ENCODE measurements at regions not wholly inside any gene's neighbourhood (a gene's known extent, or its start where the extent isn't known, plus 50 kb on each side); places are given as distances from the start of the nearest gene placed in this dataset.

- Mint-ChIP-seq H3K27ac (ENCODE audit: unreplicated experiment) (no peak overlapping the region), H3K9me3 (ENCODE audit: unreplicated experiment) (no peaks in the 10 kb centered on the region), H3K4me3 (ENCODE audit: unreplicated experiment) (no peak overlapping the region), H3K4me1 (ENCODE audit: unreplicated experiment) (no peaks in the 10 kb centered on the region), H3K36me3 (ENCODE audit: unreplicated experiment) (no peaks in the 10 kb centered on the region), H3K27me3 (ENCODE audit: unreplicated experiment) (no peaks in the 10 kb centered on the region)
- no peak for DNase-seq (ENCODE audit: extremely low spot score, unreplicated experiment)
- no peak for TF ChIP-seq CTCF (IDR thresholded peaks at IDR 0.05)
Measured at GRCh38 chr3:102802819-102803420, 368.1 kb downstream of the ZPLD1 start.

- TF ChIP-seq CTCF (IDR thresholded peaks at IDR 0.05), result no peak
- peaks cover 6% of the 10 kb centered on the region for H3K27me3 Mint-ChIP-seq (ENCODE audit: unreplicated experiment)
- no peak for DNase-seq (ENCODE audit: extremely low spot score, unreplicated experiment)
- no peaks in the 10 kb centered on the region for H3K36me3 Mint-ChIP-seq (ENCODE audit: unreplicated experiment)
- no peak overlapping the region for H3K27ac Mint-ChIP-seq (ENCODE audit: unreplicated experiment)
- H3K4me1 Mint-ChIP-seq (ENCODE audit: unreplicated experiment), result no peaks in the 10 kb centered on the region
- no peaks in the 10 kb centered on the region for H3K9me3 Mint-ChIP-seq (ENCODE audit: unreplicated experiment)
- no peak overlapping the region for H3K4me3 Mint-ChIP-seq (ENCODE audit: unreplicated experiment)
Measured at GRCh38 chr3:102810937-102811336, 376.1 kb downstream of the ZPLD1 start.

- no peaks in the 10 kb centered on the region for H3K4me1 Mint-ChIP-seq (ENCODE audit: unreplicated experiment)
- no peak overlapping the region for H3K27ac Mint-ChIP-seq (ENCODE audit: unreplicated experiment)
- H3K9me3 Mint-ChIP-seq (ENCODE audit: unreplicated experiment), result no peaks in the 10 kb centered on the region
- TF ChIP-seq CTCF (IDR thresholded peaks at IDR 0.05), result no peak
- no peak overlapping the region for H3K4me3 Mint-ChIP-seq (ENCODE audit: unreplicated experiment)
- no peaks in the 10 kb centered on the region for H3K36me3 Mint-ChIP-seq (ENCODE audit: unreplicated experiment)
- no peaks in the 10 kb centered on the region for H3K27me3 Mint-ChIP-seq (ENCODE audit: unreplicated experiment)
- no peak for DNase-seq (ENCODE audit: extremely low spot score, unreplicated experiment)
Measured at GRCh38 chr3:102826636-102827035, 391.8 kb downstream of the ZPLD1 start.

- Mint-ChIP-seq H3K4me3 (ENCODE audit: unreplicated experiment) (no peak overlapping the region), H3K36me3 (ENCODE audit: unreplicated experiment) (no peaks in the 10 kb centered on the region), H3K4me1 (ENCODE audit: unreplicated experiment) (no peaks in the 10 kb centered on the region), H3K9me3 (ENCODE audit: unreplicated experiment) (no peaks in the 10 kb centered on the region), H3K27me3 (ENCODE audit: unreplicated experiment) (no peaks in the 10 kb centered on the region), H3K27ac (ENCODE audit: unreplicated experiment) (no peak overlapping the region)
- DNase-seq (ENCODE audit: extremely low spot score, unreplicated experiment), result no peak
- TF ChIP-seq CTCF (IDR thresholded peaks at IDR 0.05), result no peak
Measured at GRCh38 chr3:102827386-102827785, 392.6 kb downstream of the ZPLD1 start.

- H3K4me1 Mint-ChIP-seq (ENCODE audit: unreplicated experiment), result no peaks in the 10 kb centered on the region
- TF ChIP-seq CTCF (IDR thresholded peaks at IDR 0.05), result no peak
- H3K27ac Mint-ChIP-seq (ENCODE audit: unreplicated experiment), result no peak overlapping the region
- no peak overlapping the region for H3K4me3 Mint-ChIP-seq (ENCODE audit: unreplicated experiment)
- no peaks in the 10 kb centered on the region for H3K27me3 Mint-ChIP-seq (ENCODE audit: unreplicated experiment)
- H3K36me3 Mint-ChIP-seq (ENCODE audit: unreplicated experiment), result no peaks in the 10 kb centered on the region
- DNase-seq (ENCODE audit: extremely low spot score, unreplicated experiment), result no peak
- H3K9me3 Mint-ChIP-seq (ENCODE audit: unreplicated experiment), result peaks cover 8% of the 10 kb centered on the region
Measured at GRCh38 chr3:102830415-102830814, 395.6 kb downstream of the ZPLD1 start.
